Brain microvascular endothelial cell (primary cell): ENCODE measurements at regions not wholly inside any gene's neighbourhood (a gene's known extent, or its start where the extent isn't known, plus 50 kb on each side); places are given as distances from the start of the nearest gene placed in this dataset.

Source experiments
- DNase-seq: peaks from one replicate; pipeline ENCODE4 v3.0.0-alpha.2; 2020
- H3K27ac ChIP-seq: fragments of 250-450 bp; sonication (Bioruptor Pico); 2 replicates; pipeline ENCODE4 v1.5.1; 2020; ENCODE audit warnings: mild to moderate bottlenecking, moderate library complexity
- H3K27me3 ChIP-seq: fragments of 250-450 bp; sonication (Bioruptor Pico); replicated peaks from 2 replicates; pipeline ENCODE4 v1.5.1; 2020; ENCODE audit warnings: mild to moderate bottlenecking
- H3K36me3 ChIP-seq: fragments of 250-450 bp; sonication (Bioruptor Pico); replicated peaks from 2 replicates; pipeline ENCODE4 v1.5.1; 2020; ENCODE audit warnings: mild to moderate bottlenecking
- H3K4me3 ChIP-seq: 2 replicates; pipeline ENCODE4 v1.5.1; 2011; ENCODE audit warnings: low read depth, mild to moderate bottlenecking, control low read depth, low read length, moderate library complexity
- in situ Hi-C: cut with HindIII; loops from 2 replicates; pipeline ENCODE4 v1.10.0; 2017; ENCODE audit warnings: low sequenced_read_pairs, low pct_ligation_motif_present
- TF ChIP-seq, protein P1 (sequence below): IDR thresholded peaks from 2 replicates; pipeline ENCODE4 v1.5.1; 2011; ENCODE audit warnings: low read depth, mild to moderate bottlenecking, moderate library complexity, low read length, control low read depth, inconsistent platforms; ENCODE audit errors: missing control alignments

DNA sequence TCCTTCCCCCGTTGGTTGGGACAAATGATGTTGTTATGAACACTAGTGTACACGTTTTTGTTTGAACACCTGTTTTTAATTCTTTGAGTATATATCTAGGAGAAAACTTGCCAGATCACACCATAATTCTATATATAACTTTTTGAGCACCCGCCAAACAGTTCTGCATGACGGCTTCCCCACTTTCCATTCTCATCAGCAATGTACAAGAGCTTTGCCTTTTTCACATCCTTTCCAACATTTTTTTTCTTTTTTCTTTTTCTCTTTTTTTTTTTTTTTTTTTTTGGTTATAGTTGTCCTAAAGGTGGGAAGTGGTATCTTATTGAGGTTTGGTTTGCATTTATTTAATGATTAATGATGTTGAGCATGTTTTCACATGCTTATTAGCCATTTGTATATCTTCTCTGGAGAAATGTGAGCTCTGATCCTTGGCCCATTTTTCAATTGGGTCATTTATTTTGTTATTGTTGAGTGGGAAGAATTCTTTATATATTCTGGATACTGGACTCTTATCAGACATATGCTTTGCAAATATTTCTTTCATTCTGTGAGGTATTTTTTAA, 86.9 kb upstream of the ZC3H15 start:
- Histone ChIP-seq H3K4me3 (no peak overlapping the region), H3K27ac (no peak overlapping the region), H3K27me3 (no peaks in the 10 kb centered on the region), H3K36me3 (no peaks in the 10 kb centered on the region)
- in situ Hi-C loops, result no loop called here
- no peak for DNase-seq
- TF ChIP-seq, protein P1, sequence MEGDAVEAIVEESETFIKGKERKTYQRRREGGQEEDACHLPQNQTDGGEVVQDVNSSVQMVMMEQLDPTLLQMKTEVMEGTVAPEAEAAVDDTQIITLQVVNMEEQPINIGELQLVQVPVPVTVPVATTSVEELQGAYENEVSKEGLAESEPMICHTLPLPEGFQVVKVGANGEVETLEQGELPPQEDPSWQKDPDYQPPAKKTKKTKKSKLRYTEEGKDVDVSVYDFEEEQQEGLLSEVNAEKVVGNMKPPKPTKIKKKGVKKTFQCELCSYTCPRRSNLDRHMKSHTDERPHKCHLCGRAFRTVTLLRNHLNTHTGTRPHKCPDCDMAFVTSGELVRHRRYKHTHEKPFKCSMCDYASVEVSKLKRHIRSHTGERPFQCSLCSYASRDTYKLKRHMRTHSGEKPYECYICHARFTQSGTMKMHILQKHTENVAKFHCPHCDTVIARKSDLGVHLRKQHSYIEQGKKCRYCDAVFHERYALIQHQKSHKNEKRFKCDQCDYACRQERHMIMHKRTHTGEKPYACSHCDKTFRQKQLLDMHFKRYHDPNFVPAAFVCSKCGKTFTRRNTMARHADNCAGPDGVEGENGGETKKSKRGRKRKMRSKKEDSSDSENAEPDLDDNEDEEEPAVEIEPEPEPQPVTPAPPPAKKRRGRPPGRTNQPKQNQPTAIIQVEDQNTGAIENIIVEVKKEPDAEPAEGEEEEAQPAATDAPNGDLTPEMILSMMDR, result no peak

DNA sequence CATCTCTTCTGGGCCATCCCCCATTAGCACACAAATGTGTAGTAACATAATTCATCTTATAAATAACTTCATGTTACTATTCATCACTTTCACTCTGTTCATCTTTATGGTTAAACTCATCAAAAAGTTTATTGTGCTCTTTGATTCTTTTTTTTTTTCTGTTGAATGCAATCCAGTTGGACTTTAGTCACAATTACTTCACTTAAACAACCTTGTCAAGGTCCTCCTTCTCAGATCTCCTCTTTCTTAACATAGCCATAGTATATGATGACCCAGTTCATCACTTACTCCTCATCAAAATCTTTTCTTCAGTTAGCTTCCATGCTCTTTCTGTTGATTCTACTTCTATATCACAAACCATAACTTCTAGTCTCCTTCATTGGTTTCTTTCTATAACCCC, 80.2 kb upstream of the ZC3H15 start:
- TF ChIP-seq, protein P1, result no peak
- Histone ChIP-seq H3K27me3 (no peaks in the 10 kb centered on the region), H3K27ac (no peak overlapping the region), H3K4me3 (no peak overlapping the region), H3K36me3 (no peaks in the 10 kb centered on the region)
- no peak for DNase-seq
- in situ Hi-C loops, result no loop called here

- no peaks in the 10 kb centered on the region for H3K36me3 ChIP-seq
- in situ Hi-C loops, result no loop called here
Observed at GRCh38 chr2:186407611-186408010, 78.4 kb upstream of the ZC3H15 start.

DNA sequence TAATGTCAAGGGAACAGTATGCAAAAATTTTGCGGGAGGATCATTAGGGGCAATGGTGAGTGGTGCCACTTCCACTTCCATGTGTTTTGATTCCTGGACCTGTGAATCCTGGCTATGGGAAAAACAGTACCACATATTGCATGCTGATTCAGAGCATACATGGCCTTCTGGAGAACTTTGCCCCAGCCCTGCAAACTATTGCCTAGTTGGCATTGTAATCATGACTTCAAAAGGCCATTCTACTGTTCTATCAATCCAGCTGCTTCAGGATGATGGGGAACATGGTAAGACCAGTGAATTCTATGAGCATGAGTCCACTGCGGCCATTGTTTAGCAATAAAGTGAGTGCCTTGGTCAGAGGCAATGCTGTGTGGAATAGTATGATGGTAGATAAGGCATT, 75.3 kb upstream of the ZC3H15 start:
- no peaks in the 10 kb centered on the region for H3K27me3 ChIP-seq
- TF ChIP-seq, protein P1, result no peak
- in situ Hi-C loops, result no loop called here
- H3K36me3 ChIP-seq, result no peaks in the 10 kb centered on the region
- no peak overlapping the region for H3K4me3 ChIP-seq
- DNase-seq, result no peak
- no peak overlapping the region for H3K27ac ChIP-seq

More at GRCh38 chr2:186407611-186408010, 78.4 kb upstream of the ZC3H15 start:
- Histone ChIP-seq H3K4me3 (no peak overlapping the region), H3K27ac (no peak overlapping the region), H3K27me3 (no peaks in the 10 kb centered on the region)
- no peak for DNase-seq
- TF ChIP-seq, protein P1, result no peak

DNA sequence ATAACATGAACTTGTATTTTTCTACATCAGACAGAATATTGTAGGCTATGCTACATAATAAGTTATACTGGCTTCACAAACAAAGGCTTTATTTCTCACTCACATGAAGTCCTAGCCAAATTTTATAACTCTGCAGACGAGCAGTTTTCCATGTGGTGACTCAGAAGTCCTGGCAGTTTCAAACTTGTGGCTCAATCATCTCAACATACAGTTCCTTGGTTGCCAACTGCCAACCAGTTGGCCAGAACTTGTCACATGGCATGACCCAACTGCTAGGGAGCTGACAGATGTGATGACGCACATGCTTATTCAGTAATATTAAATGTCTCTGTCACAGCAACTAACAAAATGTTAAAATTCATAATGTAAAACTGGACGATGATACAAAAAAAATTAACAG, 63.8 kb upstream of the ZC3H15 start:
- H3K27ac ChIP-seq, result no peak overlapping the region
- H3K27me3 ChIP-seq, result no peaks in the 10 kb centered on the region
- no peaks in the 10 kb centered on the region for H3K36me3 ChIP-seq
- H3K4me3 ChIP-seq, result no peak overlapping the region
- DNase-seq, result peak; percentile 71
- TF ChIP-seq, protein P1, result no peak
- in situ Hi-C loops, result no loop called here

DNA sequence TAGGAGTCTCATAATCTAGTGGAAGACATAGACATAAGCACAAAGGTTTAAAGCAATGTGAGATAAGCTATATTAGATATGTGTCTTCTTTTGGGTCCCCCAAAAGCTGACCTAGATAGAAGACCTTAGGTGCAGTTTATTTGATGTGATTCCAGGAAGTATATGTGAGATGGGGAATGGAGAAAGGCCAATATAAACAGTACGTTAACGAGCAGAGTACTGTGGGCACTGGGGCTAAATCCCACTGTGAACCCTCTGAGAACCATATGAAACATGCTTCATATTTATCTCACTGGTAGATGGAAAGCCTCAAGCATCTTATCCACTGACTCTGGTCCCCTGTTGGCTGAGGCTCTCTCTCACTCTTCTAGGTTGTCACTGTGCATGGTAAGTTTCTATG, 62.6 kb upstream of the ZC3H15 start:
- Histone ChIP-seq H3K27ac (no peak overlapping the region), H3K27me3 (no peaks in the 10 kb centered on the region), H3K4me3 (no peak overlapping the region), H3K36me3 (no peaks in the 10 kb centered on the region)
- in situ Hi-C loops, result no loop called here
- TF ChIP-seq, protein P1, result no peak
- no peak for DNase-seq
